NCI-H345 treated with DMSO at 0.1 percent for 48 hours (cell line): ENCODE measurements at regions not wholly inside any gene's neighbourhood (a gene's known extent, or its start where the extent isn't known, plus 50 kb on each side); places are given as distances from the start of the nearest gene placed in this dataset.

Source experiments
- DNase-seq: peaks from one replicate; lab custom pipeline; 2025; ENCODE audit not compliant: unreplicated experiment; lab: John Stamatoyannopoulos, UW

DNA sequence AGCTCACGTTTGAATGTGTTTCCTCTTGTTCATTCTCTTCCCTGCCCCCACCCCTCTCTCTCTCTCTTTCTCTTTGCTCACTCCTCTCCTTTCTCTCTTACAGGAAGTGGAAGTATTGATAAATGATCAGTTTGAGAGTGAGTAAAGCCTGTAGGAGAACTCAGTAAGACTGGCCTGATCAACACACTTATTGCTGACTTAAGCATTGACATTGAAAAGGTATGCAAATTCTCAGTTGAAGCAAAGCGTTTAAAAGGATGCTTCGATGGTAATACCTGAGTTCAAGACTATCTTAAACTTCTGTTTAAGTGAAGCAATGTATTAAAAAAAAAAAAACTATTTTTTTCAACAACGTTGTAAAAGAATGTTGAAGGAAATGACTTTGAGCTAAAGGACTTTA is 115.7 kb upstream of the DDX18 start:
- DNase-seq = no peak

- no peak for DNase-seq
Measured at GRCh38 chr2:117700471-117700870, 114.0 kb upstream of the DDX18 start.

DNA sequence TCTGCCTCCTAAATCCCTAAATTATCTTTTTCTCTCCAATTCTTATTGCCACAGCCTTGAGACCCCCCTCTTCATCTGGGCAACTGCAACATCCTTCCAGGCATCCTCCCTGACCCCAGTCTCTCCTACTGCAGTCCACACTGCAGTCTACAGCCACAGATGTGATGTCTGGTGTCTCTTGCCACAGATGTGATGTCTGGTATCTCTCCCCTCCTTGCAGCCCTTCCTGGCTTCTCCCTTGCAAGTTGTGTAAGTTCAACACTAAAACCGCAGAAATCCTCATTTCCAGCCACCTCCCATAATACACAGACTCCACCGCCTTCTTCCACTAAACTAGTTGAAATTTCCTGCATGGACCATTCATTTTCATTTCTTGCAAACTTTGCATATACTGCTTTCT is 113.1 kb upstream of the DDX18 start:
- DNase-seq = no peak

GRCh38 chr2:117702098-117702497 is 112.4 kb upstream of the DDX18 start:
- DNase-seq = no peak

GRCh38 chr2:117703858-117704257 is 110.6 kb upstream of the DDX18 start:
- DNase-seq = no peak

DNA sequence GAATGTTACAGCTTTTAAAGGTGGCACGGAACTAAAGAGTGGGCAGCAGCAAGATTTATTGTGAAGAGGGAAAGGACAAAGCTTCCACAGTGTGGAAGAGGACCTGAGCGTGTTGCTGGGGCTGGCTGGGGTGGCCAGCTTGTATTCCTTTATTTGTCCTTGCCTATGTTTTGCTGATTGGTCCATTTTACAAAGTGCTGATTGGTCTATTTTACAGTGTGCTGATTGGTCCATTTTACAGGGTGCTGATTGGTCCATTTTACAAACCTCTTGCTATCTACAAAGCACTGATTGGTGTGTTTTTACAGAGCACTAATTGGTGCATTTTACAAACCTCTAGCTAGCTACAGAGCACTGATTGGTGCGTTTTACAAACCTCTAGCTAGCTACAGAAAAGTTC is 109.7 kb upstream of the DDX18 start:
- no peak for DNase-seq

DNA sequence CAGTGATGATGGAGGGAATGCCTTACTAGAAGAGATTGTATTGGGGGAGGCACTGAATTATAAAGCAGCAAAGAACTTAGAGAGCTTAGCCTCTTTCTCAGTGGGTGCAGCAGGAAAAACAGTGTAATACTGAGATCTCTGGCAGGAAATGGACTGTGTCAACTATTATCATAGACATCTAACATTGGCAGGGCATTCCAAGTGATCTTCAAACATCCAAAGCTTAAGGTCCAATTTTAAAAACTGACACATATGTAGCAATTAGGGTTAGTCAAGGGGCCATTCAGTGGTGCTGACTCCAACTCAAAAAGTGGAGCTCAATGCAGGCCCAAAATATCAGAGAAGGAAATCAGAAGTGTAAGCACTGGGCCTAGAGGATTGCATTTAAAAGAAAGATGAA is 106.6 kb upstream of the DDX18 start:
- no peak for DNase-seq

DNA sequence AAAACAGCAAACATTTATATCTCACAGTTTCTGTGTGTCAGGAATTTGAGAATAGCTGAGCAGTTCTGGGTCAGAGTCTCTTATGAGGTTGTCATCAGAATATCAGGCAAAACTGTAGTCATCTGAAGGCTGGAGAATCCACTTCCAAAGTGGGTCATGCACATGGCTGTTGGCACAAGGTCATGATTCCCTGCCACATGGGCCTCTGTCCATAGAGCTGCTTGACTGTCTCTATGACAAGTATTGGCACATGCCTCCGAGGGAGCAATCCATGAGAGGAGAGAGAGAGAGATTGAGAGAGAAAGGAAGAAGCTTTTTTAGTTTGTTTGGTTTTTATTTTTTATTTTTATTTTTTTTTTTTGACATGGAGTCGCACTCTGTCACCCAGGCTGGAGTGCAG is 101.8 kb upstream of the DDX18 start:
- no peak for DNase-seq

GRCh38 chr2:117714110-117714509 is 100.4 kb upstream of the DDX18 start:
- DNase-seq = no peak

DNA sequence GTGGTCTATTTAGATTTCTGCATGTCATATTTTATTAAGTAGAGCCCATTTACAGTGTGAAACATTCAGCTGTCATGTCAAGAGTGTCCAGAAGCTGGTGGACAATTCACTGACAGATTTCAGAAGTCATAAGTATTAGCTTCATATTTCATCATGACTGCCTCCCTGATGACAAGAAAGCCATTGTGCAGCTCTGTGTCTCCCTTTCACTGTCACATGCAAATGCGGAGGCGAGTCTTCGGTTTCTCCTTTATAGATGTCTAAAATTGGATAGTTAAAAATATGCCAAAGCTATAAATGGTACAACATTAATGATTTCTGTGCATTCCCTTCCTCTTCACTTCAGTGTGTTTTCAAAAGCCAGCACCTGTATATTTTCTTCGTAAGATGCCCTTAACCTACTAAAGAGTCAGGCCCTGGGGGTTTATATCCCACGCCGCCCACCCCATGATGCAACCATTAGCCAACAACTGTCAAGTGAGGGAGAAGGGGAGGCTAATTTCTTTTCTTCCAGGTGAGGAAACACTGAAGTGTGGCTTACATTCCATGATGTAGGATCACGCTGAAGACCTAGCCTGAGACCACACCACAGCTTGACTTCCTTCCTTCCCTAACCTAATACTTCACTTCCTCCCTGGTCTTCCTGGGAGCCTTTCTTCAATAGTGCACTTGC is 99.6 kb upstream of the DDX18 start:
- no peak for DNase-seq

DNA sequence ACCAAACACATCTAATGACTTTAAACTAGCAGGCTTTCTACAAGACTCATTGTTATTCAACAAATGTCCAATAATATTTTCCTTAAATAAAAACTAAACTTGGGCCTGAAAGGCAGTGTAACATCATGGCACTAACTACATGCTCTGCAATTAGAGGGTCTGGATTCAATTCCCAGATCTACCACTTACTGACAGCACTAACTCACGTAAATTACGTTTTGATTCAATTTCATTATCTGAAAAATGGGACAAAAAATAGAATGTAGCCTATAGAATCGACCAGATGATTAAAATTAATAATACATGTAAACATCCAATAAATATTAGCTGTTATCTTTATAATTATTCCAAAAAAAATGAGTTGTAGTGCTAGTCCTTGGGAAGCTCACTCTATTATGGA is 98.0 kb upstream of the DDX18 start:
- no peak for DNase-seq

- no peak for DNase-seq
Measured at GRCh38 chr2:117717072-117717471, 97.4 kb upstream of the DDX18 start.

- DNase-seq = no peak
Measured at GRCh38 chr2:117718048-117718447, 96.4 kb upstream of the DDX18 start.

- no peak for DNase-seq
Measured at GRCh38 chr2:117720765-117721164, 93.7 kb upstream of the DDX18 start.

GRCh38 chr2:117723483-117723882 is 91.0 kb upstream of the DDX18 start:
- no peak for DNase-seq

DNA sequence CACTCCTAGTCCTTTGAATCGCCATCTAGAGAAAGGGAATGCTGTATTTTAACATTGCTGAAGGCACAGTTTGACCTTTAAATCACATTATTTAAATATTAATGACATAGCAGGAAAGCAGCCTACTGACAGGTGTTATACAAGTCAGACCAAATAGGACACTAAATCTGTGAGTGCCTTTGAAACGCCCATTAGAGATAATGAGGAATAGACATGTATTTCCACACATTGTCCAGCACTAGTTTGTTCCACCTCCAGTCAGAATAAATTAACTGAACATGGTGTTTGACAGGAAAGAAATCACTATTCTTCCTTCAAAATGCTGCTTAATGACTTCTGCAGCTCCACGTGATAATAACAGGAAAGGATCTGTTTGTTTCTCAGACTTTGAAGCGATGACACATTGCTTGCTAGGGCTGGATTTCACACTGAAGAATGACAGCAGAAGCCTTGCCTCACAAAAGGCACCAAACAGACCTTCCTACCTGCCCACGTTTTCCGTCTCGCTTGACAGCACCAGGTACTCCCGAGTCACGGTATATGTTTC is 90.5 kb upstream of the DDX18 start:
- DNase-seq = no peak

DNA sequence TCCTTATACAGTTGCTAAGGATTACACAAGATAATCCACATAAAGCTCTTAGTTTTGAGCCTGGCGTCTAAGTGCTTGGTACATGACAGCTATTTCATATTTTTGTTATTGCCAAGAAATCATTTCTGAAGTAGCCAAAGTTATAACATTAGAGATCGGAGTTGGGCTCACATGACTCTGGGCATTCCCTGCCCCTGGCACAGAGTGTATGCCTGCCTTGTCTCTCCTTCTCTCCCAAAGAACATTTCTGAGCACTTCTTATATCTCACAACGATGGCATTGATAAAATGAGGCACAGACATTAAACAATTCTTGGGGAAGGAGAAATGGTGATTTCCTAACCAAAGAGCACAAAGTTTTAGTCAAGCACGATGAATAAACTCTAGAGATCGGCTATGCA is 87.7 kb upstream of the DDX18 start:
- DNase-seq = no peak

DNA sequence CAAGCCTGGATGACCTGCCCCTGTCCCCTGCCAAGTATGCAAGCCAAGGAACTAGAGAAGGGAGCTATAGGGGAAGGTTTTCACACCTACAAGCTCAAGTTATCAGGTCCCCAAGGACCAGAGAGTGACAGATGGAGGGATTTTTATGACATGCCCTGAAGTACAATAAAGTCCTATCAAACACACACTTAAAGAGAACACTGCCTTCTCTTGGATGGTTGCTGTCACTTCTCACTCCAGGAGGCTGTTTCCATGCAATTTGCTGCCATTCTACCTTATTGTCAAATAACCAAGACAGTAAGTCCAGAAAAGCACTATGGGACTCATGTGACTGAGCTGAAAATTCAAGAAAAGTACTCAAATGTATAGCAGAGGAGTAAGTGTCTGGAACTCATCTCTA is 76.6 kb upstream of the DDX18 start:
- DNase-seq = no peak

- DNase-seq = no peak
Measured at GRCh38 chr2:117738991-117739839, 75.3 kb upstream of the DDX18 start.

DNA sequence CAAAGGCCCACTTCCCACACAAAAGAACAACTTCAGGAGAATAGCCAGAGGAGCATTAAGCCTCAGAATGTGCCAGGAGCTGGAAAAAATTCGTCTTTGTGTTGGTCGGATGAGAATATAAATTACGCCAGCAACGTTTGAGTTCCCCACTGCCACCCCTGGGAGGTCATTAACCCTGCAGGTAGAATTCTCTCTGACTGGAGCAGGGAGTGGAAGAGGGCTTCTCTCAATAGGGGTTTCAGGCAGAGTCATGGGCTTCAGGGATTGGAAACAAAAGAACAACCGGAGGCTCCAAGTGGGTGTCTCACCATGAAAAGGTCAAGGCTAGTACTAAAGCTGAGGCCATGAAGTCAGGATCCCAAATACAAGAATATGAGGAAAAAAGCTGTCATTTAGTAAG is 69.0 kb upstream of the DDX18 start:
- DNase-seq = no peak

DNA sequence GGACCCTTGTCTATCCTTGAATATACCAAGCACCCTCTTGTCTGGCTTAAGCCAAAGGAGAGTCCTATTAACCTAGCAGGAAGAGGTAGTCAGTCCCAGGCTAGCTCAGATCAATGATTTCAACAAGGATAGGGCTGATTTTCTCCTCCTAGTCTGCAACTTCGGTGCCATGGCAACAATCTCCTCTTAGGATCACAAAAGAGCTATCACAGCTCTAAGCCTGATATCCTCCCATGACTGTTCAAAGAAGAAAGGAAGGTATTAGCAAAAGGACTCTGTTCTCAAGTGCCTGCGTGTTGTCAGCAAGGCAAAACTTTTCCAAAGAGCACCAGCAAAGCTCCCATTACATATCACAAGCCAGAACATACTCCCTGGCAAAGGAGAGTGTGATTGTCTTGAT is 58.7 kb upstream of the DDX18 start:
- no peak for DNase-seq

DNA sequence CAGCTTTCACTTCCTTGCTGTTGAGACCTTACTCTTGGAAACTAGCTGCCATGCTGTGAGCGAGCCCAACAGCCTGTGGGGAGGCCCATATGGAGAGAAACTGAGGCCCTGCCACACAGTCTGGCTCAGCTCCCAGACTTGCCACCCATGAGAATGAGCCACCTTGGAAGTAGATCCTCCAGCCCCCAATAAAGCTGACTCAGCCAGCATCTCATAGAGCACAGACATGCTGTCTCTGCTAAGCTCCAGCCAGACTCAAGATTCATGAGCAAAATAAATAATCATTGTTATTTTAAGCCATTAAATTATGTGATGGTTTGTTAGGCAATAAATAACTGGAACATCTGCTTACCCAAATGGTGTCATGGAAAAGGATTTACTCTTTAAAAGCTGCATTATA is 53.6 kb upstream of the DDX18 start:
- DNase-seq = no peak
